ENCODE measurements at regions not wholly inside any gene's neighbourhood (a gene's known extent, or its start where the extent isn't known, plus 50 kb on each side); places are given as distances from the start of the nearest gene placed in this dataset. TPM values are rescaled to one million over a fixed set of nuclear protein-coding genes. Genes with fewer than 3 reads are reported as not detected.
A peak's percentile ranks its signal among the peaks of the same experiment; 100 is the strongest.

GRCh38 chr7:80277434-80278427, 143.1 kb downstream of the GNAI1 start:
- Mint-ChIP-seq H3K4me1 (peaks cover 10% of the 10 kb centered on the region), H3K4me3 (no peak overlapping the region), H3K9me3 (no peaks in the 10 kb centered on the region), H3K27ac (no peak overlapping the region), H3K36me3 (no peaks in the 10 kb centered on the region), H3K27me3 (ENCODE audit: insufficient read depth, low read depth) (no peaks in the 10 kb centered on the region)
- TF ChIP-seq EZH2phosphoT487 (IDR thresholded peaks at IDR 0.05) (no peak), EZH2 (IDR thresholded peaks at IDR 0.05) (no peak), CTCF (IDR thresholded peaks at IDR 0.05) (no peak)
- no peaks in the 10 kb centered on the region for H3F3A ChIP-seq (ENCODE audit: low read depth)
- H3K4me3 ChIP-seq = no peak overlapping the region
- H3K4me1 ChIP-seq = no peaks in the 10 kb centered on the region
- DNase-seq (ENCODE audit: low spot score) = no peak
- H3K4me2 ChIP-seq = no peak overlapping the region
- H3K27ac ChIP-seq = no peak overlapping the region
- H2AFZ ChIP-seq (replicated peaks) = peak overlapping the region; percentile 26
- H4K20me1 ChIP-seq (ENCODE audit: low read depth) = no peaks in the 10 kb centered on the region
- H3K9ac ChIP-seq = no peak overlapping the region
- H3K36me3 ChIP-seq = no peaks in the 10 kb centered on the region
- no peaks in the 10 kb centered on the region for H3K79me2 ChIP-seq (ENCODE audit: low read depth)
- no peaks in the 10 kb centered on the region for H3K9me3 ChIP-seq (ENCODE audit: low read depth)
- H3K27me3 ChIP-seq = no peaks in the 10 kb centered on the region

Small RNA genes in the stretch of these regions (small RNA-seq; reads per million reads assigned to genes)
- not detected for gene RN7SL35P
- not detected for gene SNRPBP1

Data from neural progenitor cell (in vitro differentiated cells).